ENCODE measurements at regions not wholly inside any gene's neighbourhood (a gene's known extent, or its start where the extent isn't known, plus 50 kb on each side); places are given as distances from the start of the nearest gene placed in this dataset.

GRCh38 chr2:60116161-60116875 is 437.1 kb downstream of the BCL11A start:
- H3K27ac Mint-ChIP-seq: no peak overlapping the region
- no peaks in the 10 kb centered on the region for H3K4me1 Mint-ChIP-seq
- H3K9me3 Mint-ChIP-seq: peaks cover 0 to 11% (median under 1%) of the 10 kb centered on the region in 6 donors
- H3K36me3 Mint-ChIP-seq: no peaks in the 10 kb centered on the region
- peaks cover 0 to 1% (median 0%) of the 10 kb centered on the region in 3 donors for H3K27me3 Mint-ChIP-seq (ENCODE audit: low read depth in 3 of 3)
- DNase-seq: no peak
- H3K4me3 Mint-ChIP-seq: no peak overlapping the region

DNA sequence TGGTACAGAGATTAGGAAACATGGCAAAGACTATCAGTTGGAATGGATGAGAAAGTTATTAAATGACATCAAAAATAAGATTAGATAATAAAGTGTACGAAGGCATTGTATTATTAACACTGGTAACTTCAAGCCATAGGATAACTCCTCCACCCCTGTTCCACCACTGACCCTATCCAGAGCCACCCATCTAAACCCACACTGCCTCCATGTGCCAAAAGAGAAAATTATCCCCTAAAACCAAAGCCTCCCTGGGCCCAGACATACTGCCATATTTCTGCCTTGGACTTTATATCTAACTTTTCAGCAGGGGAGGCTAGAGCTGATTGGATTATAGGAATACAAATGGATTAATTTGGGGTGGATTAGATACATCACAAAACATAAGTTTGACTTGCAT is 443.7 kb downstream of the BCL11A start:
- Mint-ChIP-seq H3K4me3 (no peak overlapping the region), H3K27ac (no peak overlapping the region)
- DNase-seq: no peak

DNA sequence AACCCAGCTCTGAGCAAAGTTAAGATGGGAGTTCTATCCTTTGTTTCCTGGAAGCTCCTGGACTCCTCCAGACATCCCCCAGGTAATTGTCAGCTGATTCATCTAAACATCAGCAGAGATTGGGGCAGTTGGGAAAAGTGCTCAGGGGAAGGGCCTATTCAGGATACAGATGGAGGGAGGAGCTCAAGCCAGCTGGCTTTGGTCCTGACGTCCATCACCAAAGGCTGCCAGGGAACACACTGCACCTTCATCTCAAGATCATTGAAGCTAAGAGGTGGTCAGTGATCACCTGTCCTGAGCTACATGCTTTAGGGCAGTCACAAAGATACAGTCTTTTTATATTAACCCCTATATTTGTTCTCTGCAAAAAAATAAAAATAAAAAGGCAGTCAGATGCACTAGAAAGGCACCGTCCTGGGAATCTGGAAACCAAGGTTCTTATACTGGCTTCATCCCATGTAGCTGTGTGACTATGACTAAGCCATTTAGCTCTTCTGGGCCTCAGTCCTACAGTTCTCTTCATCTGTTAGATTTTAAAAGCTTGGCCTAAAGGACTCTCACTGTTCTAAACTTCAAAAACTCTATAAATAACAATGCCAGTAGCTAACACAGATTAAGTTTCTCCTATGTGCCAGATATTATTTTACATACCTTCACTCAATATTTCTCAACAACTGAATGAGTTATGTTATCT is 446.5 kb downstream of the BCL11A start:
- Mint-ChIP-seq H3K9me3 (peaks cover 0 to 1% (median 0%) of the 10 kb centered on the region in 6 donors), H3K4me3 (no peak overlapping the region), H3K27me3 (ENCODE audit: low read depth in 3 of 3) (peaks cover 0 to 5% (median 2%) of the 10 kb centered on the region in 3 donors), H3K27ac (no peak overlapping the region), H3K36me3 (no peaks in the 10 kb centered on the region), H3K4me1 (peaks cover 0 to 6% of the 10 kb centered on the region in 2 donors)
- no peak for DNase-seq

More for the DNA sequence above, 443.7 kb downstream of the BCL11A start:
- Mint-ChIP-seq H3K36me3 (no peaks in the 10 kb centered on the region), H3K27me3 (ENCODE audit: low read depth in 3 of 3) (peaks cover 0 to 5% (median 3%) of the 10 kb centered on the region in 3 donors), H3K4me1 (peaks cover 0 to 3% of the 10 kb centered on the region in 2 donors), H3K9me3 (peaks cover 0 to 7% (median 0%) of the 10 kb centered on the region in 6 donors)

GRCh38 chr2:60105906-60106305 is 447.5 kb downstream of the BCL11A start:
- Mint-ChIP-seq H3K36me3 (no peaks in the 10 kb centered on the region), H3K4me3 (no peak overlapping the region), H3K27me3 (ENCODE audit: low read depth in 3 of 3) (peaks cover 0 to 5% (median 2%) of the 10 kb centered on the region in 3 donors), H3K4me1 (peaks cover 0 to 6% of the 10 kb centered on the region in 2 donors), H3K27ac (no peak overlapping the region), H3K9me3 (peaks cover 0 to 1% (median 0%) of the 10 kb centered on the region in 6 donors)
- no peak for DNase-seq

DNA sequence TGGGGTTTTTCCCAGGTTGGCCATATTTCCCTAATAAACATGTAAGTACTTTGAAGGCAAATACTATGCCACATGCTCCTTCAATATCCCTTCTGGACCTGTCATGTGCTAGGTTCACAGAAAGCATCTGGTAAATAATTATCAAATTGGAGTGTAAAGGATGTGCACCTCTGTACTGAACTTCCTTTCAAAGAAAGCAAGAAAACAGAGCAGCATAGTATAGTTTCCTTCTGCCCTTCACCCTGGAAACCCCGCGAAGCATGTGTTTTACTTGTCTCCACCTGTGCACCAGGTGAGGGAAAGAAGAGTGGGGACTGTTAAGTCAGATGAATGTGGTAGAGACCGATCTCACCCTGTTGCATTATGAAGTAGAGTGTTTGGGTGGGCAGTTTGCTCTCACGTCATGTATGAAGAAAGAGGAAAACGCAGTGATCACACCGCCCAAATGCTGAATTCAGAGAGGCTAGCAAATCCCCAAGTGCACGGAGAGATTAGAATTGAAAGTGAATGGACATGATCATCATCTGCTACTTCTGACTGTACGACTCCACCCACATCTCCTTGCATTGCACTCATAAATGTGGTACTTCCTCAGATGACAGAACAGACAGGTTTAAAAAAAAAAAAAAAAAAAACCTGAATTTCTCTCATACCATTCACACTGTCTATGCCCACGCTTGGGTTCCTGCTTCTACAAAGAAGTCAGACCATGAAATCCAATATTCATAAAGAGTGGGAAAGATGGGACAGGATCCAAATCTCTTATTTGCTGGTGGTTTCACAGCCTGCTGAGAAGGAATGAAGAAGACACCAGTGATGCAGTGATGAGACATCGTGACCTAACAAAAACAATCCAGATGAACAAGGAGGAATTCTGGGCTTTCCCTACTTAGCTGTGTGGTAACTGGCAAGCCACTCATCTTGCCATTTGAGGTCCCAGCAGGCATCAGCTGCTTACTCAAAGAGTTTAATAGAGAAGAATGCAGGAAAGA is 448.6 kb downstream of the BCL11A start:
- H3K4me1 Mint-ChIP-seq: peaks cover 0 to 6% of the 10 kb centered on the region in 2 donors
- H3K4me3 Mint-ChIP-seq: no peak overlapping the region
- H3K9me3 Mint-ChIP-seq: peaks cover 0 to 1% (median 0%) of the 10 kb centered on the region in 6 donors
- H3K27me3 Mint-ChIP-seq (ENCODE audit: low read depth in 3 of 3): peaks cover 0 to 5% (median 5%) of the 10 kb centered on the region in 3 donors
- no peak overlapping the region for H3K27ac Mint-ChIP-seq
- no peaks in the 10 kb centered on the region for H3K36me3 Mint-ChIP-seq
- no peak for DNase-seq

GRCh38 chr2:60100034-60100433 is 453.4 kb downstream of the BCL11A start:
- Mint-ChIP-seq H3K27ac (no peak overlapping the region), H3K9me3 (peaks cover 0 to 5% (median 0%) of the 10 kb centered on the region in 6 donors), H3K36me3 (no peaks in the 10 kb centered on the region), H3K4me1 (peaks cover 0 to 6% of the 10 kb centered on the region in 2 donors), H3K4me3 (no peak overlapping the region), H3K27me3 (ENCODE audit: low read depth in 3 of 3) (peaks cover 3 to 5% (median 3%) of the 10 kb centered on the region in 3 donors)
- no peak for DNase-seq

- H3K4me3 Mint-ChIP-seq: no peak overlapping the region
- no peak overlapping the region for H3K27ac Mint-ChIP-seq
- peaks cover 0 to 5% (median 0%) of the 10 kb centered on the region in 6 donors for H3K9me3 Mint-ChIP-seq
- no peak for DNase-seq
- no peaks in the 10 kb centered on the region for H3K4me1 Mint-ChIP-seq
- H3K27me3 Mint-ChIP-seq (ENCODE audit: low read depth in 3 of 3): peaks cover 3 to 5% (median 3%) of the 10 kb centered on the region in 3 donors
- H3K36me3 Mint-ChIP-seq: no peaks in the 10 kb centered on the region
Observed at GRCh38 chr2:60098996-60099395, 454.5 kb downstream of the BCL11A start.

DNA sequence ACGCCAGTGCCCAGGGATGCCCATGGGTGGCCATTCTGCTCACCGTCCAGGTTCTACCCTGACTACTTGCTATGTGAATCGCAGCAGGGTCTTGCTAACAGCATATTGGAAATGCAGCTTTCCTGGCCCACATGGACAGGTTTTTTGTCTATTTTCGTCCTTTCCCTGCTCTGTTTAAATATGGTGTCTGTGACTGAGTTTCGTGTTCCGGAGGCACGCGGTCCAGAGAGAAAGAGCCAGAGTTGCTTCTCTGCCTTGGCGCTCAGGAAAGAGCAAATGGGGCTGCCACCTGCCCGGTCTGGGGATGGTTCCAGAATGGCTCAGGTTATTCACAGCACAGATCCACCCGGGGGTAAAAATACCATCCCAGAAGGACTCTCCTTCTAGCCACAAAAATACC is 456.2 kb downstream of the BCL11A start:
- H3K4me3 Mint-ChIP-seq: no peak overlapping the region
- peaks cover 0 to 5% (median 0%) of the 10 kb centered on the region in 6 donors for H3K9me3 Mint-ChIP-seq
- H3K36me3 Mint-ChIP-seq: no peaks in the 10 kb centered on the region
- DNase-seq: no peak
- peaks cover 3 to 5% (median 5%) of the 10 kb centered on the region in 3 donors for H3K27me3 Mint-ChIP-seq (ENCODE audit: low read depth in 3 of 3)
- no peaks in the 10 kb centered on the region for H3K4me1 Mint-ChIP-seq
- H3K27ac Mint-ChIP-seq: no peak overlapping the region

GRCh38 chr2:60096556-60096955 is 456.9 kb downstream of the BCL11A start:
- peaks cover 0 to 8% (median 0%) of the 10 kb centered on the region in 6 donors for H3K9me3 Mint-ChIP-seq
- no peak overlapping the region for H3K4me3 Mint-ChIP-seq
- H3K4me1 Mint-ChIP-seq: no peaks in the 10 kb centered on the region
- no peak overlapping the region for H3K27ac Mint-ChIP-seq
- H3K36me3 Mint-ChIP-seq: no peaks in the 10 kb centered on the region
- DNase-seq: no peak
- peaks cover 3 to 5% (median 5%) of the 10 kb centered on the region in 3 donors for H3K27me3 Mint-ChIP-seq (ENCODE audit: low read depth in 3 of 3)

DNA sequence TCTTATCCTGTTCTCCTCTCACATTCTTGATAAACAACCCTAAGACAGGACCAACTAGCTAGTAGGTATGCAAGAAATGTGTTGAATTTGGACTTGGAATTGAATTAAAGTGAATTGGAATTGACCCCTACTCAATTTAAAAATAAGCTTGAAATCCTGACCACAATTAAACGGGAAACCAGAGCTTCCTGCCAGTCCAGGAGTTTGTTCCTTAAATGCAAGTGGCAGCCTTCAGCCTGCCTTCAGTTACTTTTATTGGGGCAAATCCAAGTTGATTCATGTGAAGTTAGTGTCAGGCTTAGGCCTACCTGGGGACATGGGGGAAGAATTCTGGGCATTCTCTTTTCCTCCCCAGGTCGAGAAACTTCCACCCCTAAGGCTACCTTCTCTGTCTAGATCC is 457.6 kb downstream of the BCL11A start:
- peaks cover 3 to 8% (median 5%) of the 10 kb centered on the region in 3 donors for H3K27me3 Mint-ChIP-seq (ENCODE audit: low read depth in 3 of 3)
- H3K36me3 Mint-ChIP-seq: no peaks in the 10 kb centered on the region
- H3K4me3 Mint-ChIP-seq: no peak overlapping the region
- H3K9me3 Mint-ChIP-seq: peaks cover 0 to 8% (median 0%) of the 10 kb centered on the region in 6 donors
- no peak overlapping the region for H3K27ac Mint-ChIP-seq
- no peak for DNase-seq
- H3K4me1 Mint-ChIP-seq: no peaks in the 10 kb centered on the region

DNA sequence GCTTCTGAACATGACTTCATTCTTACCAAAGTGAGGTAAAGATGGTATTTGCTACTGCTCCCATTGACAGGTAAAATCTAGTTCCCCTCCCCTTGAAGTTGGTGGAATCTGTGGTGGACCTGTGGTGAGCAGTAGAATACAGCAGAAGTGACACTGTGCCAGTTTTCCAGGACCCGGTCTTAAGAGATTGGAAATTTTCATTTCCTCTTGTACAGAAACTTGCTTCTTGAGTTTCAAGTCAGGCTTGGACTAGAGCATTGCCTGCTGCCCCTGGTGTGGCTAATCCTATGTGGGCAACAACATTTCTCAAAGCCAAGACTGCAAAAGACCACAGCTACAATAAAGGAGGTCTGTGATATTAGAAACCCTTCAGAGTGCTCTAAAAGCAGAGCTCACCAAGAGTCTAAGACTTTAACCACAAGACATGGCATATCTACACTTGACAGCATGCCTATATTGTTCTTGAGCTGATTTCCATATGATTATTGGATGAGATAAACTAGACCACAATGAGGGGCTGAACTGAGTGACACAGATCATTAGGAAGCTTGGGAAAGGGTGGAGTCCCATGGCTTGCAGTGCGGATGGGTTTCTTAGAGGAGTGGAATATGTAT is 458.1 kb downstream of the BCL11A start:
- H3K9me3 Mint-ChIP-seq: peaks cover 0 to 8% (median 0%) of the 10 kb centered on the region in 6 donors
- DNase-seq: no peak
- no peaks in the 10 kb centered on the region for H3K4me1 Mint-ChIP-seq
- no peak overlapping the region for H3K4me3 Mint-ChIP-seq
- H3K36me3 Mint-ChIP-seq: no peaks in the 10 kb centered on the region
- peaks cover 3 to 6% (median 5%) of the 10 kb centered on the region in 3 donors for H3K27me3 Mint-ChIP-seq (ENCODE audit: low read depth in 3 of 3)
- no peak overlapping the region for H3K27ac Mint-ChIP-seq

DNA sequence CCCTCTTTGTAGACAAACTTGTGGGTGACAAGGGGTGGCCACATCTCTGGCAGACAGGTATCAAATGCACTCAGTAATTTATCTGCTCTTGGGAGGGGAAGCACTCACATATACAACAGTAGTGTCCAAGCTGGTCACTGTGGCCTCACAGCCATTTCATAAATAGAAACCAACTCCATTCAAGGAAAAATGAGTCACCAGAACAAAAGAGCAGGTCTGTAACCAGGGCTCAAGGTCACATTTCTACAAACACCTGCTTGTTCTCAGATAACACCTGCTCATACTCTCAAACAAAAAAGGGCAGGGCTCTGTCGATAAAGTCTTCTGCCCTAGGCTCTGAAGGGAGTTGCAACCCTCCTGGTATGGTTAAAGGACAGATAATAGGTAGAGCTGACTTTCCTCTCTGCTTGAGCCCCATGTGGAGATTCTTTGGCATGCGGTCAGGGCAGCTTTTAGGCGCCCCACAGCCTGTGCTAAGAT is 459.0 kb downstream of the BCL11A start:
- Mint-ChIP-seq H3K9me3 (peaks cover 0 to 8% (median 0%) of the 10 kb centered on the region in 6 donors), H3K27me3 (ENCODE audit: low read depth in 3 of 3) (peaks cover 3 to 5% (median 5%) of the 10 kb centered on the region in 3 donors), H3K36me3 (no peaks in the 10 kb centered on the region), H3K27ac (no peak overlapping the region), H3K4me1 (no peaks in the 10 kb centered on the region), H3K4me3 (no peak overlapping the region)
- no peak for DNase-seq

GRCh38 chr2:60092781-60093180 is 460.7 kb downstream of the BCL11A start:
- peaks cover 0 to 8% (median 0%) of the 10 kb centered on the region in 6 donors for H3K9me3 Mint-ChIP-seq
- H3K4me1 Mint-ChIP-seq: no peaks in the 10 kb centered on the region

More at GRCh38 chr2:60092781-60093180, 460.7 kb downstream of the BCL11A start:
- Mint-ChIP-seq H3K27me3 (ENCODE audit: low read depth in 3 of 3) (peaks cover 2 to 5% (median 3%) of the 10 kb centered on the region in 3 donors), H3K27ac (no peak overlapping the region), H3K4me3 (no peak overlapping the region), H3K36me3 (no peaks in the 10 kb centered on the region)
- no peak for DNase-seq

Measured in immature natural killer cell (primary cell).